ENCODE measurements at regions not wholly inside any gene's neighbourhood (a gene's known extent, or its start where the extent isn't known, plus 50 kb on each side); places are given as distances from the start of the nearest gene placed in this dataset.
"Not testable (repeated sequence)": the region's sequence is repeated elsewhere in the genome, so short reads cannot be mapped to it uniquely, and the experiment has no call there.

DNA sequence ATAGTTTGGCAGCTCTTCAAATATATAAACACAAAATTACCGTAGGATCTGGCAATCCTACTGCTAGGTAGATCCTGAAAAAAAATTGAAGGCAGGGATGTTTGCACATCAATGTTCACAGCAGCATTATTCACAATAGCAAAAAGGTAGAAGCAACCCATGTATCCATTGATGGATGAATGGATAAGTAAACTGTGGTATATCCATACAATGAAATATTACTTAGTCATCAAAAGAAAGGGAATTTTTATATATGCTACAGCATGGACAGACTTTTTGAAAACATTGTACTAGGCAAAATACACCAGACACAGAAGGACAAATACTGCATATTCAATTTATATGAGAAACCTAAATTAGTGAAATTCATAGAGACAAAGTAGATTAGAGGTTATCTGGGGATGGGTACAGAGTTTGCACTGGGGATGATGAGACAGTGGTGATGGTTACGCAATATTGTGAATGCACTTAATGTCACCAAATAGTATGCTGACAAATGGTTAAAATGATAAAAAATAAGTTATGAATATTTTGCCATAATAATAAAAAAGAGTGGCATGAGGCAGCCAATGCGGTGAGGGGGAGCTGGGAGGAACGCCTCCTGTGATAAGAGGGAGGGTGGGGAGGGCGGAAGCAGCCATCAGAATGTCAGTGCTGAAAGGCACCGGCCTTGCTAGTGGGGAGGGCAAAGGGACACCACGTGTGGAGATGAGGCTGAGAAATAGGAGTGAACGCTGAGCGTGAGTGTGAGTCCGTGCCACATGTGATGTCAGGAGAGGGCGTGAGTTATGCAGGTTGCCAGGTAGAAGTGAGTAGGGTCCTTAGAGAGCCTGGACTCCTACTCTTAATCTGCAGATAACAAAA, 386.1 kb upstream of the PODXL start:
- no peaks in the 10 kb centered on the region for H3K9me2 ChIP-seq (ENCODE audit: insufficient read depth)
- BruUV-seq (replicated peaks) = no TSS peak

DNA sequence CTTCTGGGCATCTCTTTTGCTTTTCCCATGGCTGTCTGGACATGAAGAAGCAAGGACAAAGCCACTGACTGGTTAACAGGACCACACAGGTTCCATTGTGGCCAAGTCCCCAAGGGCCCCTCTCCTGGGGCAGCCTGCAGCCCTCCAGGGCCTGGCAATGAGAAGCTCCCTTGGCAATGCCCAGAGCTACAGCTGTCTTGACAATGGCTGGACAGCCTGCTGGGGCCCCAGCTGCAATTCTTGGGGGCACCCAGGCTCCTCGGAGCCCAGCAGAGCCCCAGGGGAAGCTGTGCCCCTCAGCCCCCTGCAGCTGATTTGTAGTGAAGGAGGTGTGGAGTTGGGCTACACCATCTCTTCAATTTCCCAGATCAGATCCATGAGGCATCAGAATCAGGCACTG, 384.9 kb upstream of the PODXL start:
- POLR2A ChIA-PET (ENCODE audit: unreplicated experiment) = no interaction called here
- Histone ChIP-seq H3K4me2 (no peak overlapping the region), H3K36me3 (ENCODE audit: low read depth) (no peaks in the 10 kb centered on the region), H3K4me1 (replicated peaks; ENCODE audit: insufficient read depth) (no peaks in the 10 kb centered on the region), H3K4me3 (no peak overlapping the region), H3K9me3 (ENCODE audit: insufficient read depth, low read depth) (no peaks in the 10 kb centered on the region; the same call in 1 of the 2 replicates), H3K27me3 (ENCODE audit: insufficient read depth, low read depth) (peaks cover 85% of the 10 kb centered on the region), H2AFZ (no peak overlapping the region), H4K20me1 (ENCODE audit: insufficient read depth) (no peaks in the 10 kb centered on the region), H3K27ac (no peak overlapping the region), H3F3A (ENCODE audit: insufficient read depth, low read depth) (no peaks in the 10 kb centered on the region), H3K9me2 (ENCODE audit: insufficient read depth) (no peaks in the 10 kb centered on the region), H3K79me2 (ENCODE audit: low read depth) (no peaks in the 10 kb centered on the region)
- intact Hi-C loops (cut with micrococcal nuclease; ENCODE audit: unreplicated experiment) = no loop called here
- CTCF ChIA-PET = interaction anchor here (0.6 kb wide), 1 partner anchor 433 kb away, joined by 3 read pairs; no protein-coding TSS in a partner anchor
- BruUV-seq (replicated peaks) = no TSS peak
- DNase-seq = no peak
- TF ChIP-seq, protein P1, sequence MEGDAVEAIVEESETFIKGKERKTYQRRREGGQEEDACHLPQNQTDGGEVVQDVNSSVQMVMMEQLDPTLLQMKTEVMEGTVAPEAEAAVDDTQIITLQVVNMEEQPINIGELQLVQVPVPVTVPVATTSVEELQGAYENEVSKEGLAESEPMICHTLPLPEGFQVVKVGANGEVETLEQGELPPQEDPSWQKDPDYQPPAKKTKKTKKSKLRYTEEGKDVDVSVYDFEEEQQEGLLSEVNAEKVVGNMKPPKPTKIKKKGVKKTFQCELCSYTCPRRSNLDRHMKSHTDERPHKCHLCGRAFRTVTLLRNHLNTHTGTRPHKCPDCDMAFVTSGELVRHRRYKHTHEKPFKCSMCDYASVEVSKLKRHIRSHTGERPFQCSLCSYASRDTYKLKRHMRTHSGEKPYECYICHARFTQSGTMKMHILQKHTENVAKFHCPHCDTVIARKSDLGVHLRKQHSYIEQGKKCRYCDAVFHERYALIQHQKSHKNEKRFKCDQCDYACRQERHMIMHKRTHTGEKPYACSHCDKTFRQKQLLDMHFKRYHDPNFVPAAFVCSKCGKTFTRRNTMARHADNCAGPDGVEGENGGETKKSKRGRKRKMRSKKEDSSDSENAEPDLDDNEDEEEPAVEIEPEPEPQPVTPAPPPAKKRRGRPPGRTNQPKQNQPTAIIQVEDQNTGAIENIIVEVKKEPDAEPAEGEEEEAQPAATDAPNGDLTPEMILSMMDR (conservative IDR thresholded peaks at IDR 0.05) = no peak

More for the DNA sequence above, 386.1 kb upstream of the PODXL start:
- no peak overlapping the region for H3K4me3 ChIP-seq
- no peak overlapping the region for H3K4me2 ChIP-seq
- TF ChIP-seq, protein P1 (conservative IDR thresholded peaks at IDR 0.05) = no peak
- no peak for TF ChIP-seq EZH2 (IDR thresholded peaks at IDR 0.05; ENCODE audit: low read depth)
- no peaks in the 10 kb centered on the region for H4K20me1 ChIP-seq (ENCODE audit: insufficient read depth)
- ChIA-PET POLR2A (ENCODE audit: unreplicated experiment) (no interaction called here), CTCF (interaction anchor here (0.6 kb wide), 1 partner anchor 92 kb away, joined by 3 read pairs; no protein-coding TSS in a partner anchor)
- H3K79me2 ChIP-seq (ENCODE audit: low read depth) = no peaks in the 10 kb centered on the region
- H3K4me1 ChIP-seq (replicated peaks; ENCODE audit: insufficient read depth) = no peaks in the 10 kb centered on the region
- no peaks in the 10 kb centered on the region for H3F3A ChIP-seq (ENCODE audit: insufficient read depth, low read depth)
- H2AFZ ChIP-seq = no peak overlapping the region
- no peak overlapping the region for H3K27ac ChIP-seq
- no peaks in the 10 kb centered on the region for H3K36me3 ChIP-seq (ENCODE audit: low read depth)
- no peak for DNase-seq
- H3K27me3 ChIP-seq (ENCODE audit: insufficient read depth, low read depth) = peaks cover 72% of the 10 kb centered on the region
- H3K9me3 ChIP-seq (ENCODE audit: insufficient read depth, low read depth) = no peaks in the 10 kb centered on the region; the same call in 1 of the 2 replicates
- intact Hi-C loops (cut with micrococcal nuclease; ENCODE audit: unreplicated experiment) = no loop called here

DNA sequence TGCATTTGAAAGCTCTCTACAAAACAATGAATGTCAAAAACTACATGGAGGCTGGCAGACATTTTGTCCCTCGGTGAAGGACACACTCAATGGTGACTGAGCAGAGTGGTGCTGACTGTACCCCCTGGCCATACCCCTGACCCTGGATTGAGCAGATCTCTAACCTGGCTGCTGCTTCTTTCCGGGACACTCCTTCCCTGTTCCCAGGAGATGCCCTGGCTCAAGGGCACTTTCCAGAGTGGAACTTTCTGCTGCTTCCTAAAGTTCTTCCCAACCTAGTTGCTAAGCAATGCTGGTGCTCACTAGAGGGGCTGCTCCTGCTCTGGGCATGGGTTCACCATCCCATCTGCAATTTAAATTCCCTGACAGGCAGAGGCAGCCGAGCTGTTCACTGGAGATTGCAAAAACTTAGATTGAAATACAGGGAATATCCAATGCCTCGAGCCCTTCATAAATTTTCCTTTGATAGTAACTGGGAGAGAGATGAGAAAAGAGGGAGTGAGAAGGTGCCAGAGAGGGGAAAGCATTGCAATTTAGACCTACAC, 384.3 kb upstream of the PODXL start:
- intact Hi-C loops (cut with micrococcal nuclease; ENCODE audit: unreplicated experiment) = no loop called here
- H3F3A ChIP-seq (ENCODE audit: insufficient read depth, low read depth) = no peaks in the 10 kb centered on the region
- ChIA-PET POLR2A (ENCODE audit: unreplicated experiment) (no interaction called here), CTCF (no interaction called here)
- no peaks in the 10 kb centered on the region for H4K20me1 ChIP-seq (ENCODE audit: insufficient read depth)
- H3K27ac ChIP-seq = no peak overlapping the region
- no peak overlapping the region for H3K4me3 ChIP-seq
- H2AFZ ChIP-seq = no peak overlapping the region
- no peaks in the 10 kb centered on the region; the same call in 1 of the 2 replicates for H3K9me3 ChIP-seq (ENCODE audit: insufficient read depth, low read depth)
- DNase-seq = no peak
- H3K4me1 ChIP-seq (replicated peaks; ENCODE audit: insufficient read depth) = no peaks in the 10 kb centered on the region
- no peaks in the 10 kb centered on the region for H3K79me2 ChIP-seq (ENCODE audit: low read depth)
- no TSS peak for BruUV-seq (replicated peaks)
- no peak overlapping the region for H3K4me2 ChIP-seq
- TF ChIP-seq, protein P1 (conservative IDR thresholded peaks at IDR 0.05) = no peak
- TF ChIP-seq EZH2 (IDR thresholded peaks at IDR 0.05; ENCODE audit: low read depth) = no peak
- no peaks in the 10 kb centered on the region for H3K36me3 ChIP-seq (ENCODE audit: low read depth)
- peaks cover 90% of the 10 kb centered on the region for H3K27me3 ChIP-seq (ENCODE audit: insufficient read depth, low read depth)
- no peaks in the 10 kb centered on the region for H3K9me2 ChIP-seq (ENCODE audit: insufficient read depth)

DNA sequence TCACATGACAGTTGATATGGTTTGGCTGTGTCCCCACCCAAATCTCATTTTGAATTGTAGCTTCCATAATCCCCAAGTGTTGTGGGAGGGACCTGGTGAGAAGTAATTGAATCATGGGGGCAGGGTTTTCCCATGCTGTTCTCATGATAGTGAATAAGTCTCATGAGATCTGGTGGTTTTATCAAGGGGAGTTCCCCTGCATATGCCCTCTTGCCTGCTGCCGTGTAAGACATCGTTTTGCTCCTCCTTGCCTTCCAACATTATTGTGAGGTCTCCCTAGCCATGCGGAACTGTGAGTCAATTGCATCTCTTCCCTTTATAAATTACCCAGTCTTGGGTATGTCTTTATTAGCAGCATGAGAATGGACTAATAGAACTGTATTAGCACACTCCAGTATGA, 382.4 kb upstream of the PODXL start:
- intact Hi-C loops (cut with micrococcal nuclease; ENCODE audit: unreplicated experiment); CTCF ChIA-PET: not testable (repeated sequence)
- POLR2A ChIA-PET (ENCODE audit: unreplicated experiment) = interaction anchor here (0.6 kb wide), 1 partner anchor 292 kb away, joined by 12 read pairs; no protein-coding TSS in a partner anchor

More for the DNA sequence above, 382.4 kb upstream of the PODXL start:
- not testable (repeated sequence) for H3K79me2 ChIP-seq (ENCODE audit: low read depth); DNase-seq; H3K4me1 ChIP-seq (replicated peaks; ENCODE audit: insufficient read depth); H3K9me2 ChIP-seq (ENCODE audit: insufficient read depth); H3K4me2 ChIP-seq; H2AFZ ChIP-seq; H4K20me1 ChIP-seq (ENCODE audit: insufficient read depth); H3K4me3 ChIP-seq; H3F3A ChIP-seq (ENCODE audit: insufficient read depth, low read depth); H3K27ac ChIP-seq; H3K36me3 ChIP-seq (ENCODE audit: low read depth); BruUV-seq (replicated peaks); H3K9me3 ChIP-seq (ENCODE audit: insufficient read depth, low read depth)
- peaks cover 92% of the 10 kb centered on the region for H3K27me3 ChIP-seq (ENCODE audit: insufficient read depth, low read depth)
